ENCODE measurements at regions not wholly inside any gene's neighbourhood (a gene's known extent, or its start where the extent isn't known, plus 50 kb on each side); places are given as distances from the start of the nearest gene placed in this dataset.

GRCh38 chr3:19735111-19735510 lies 198.9 kb downstream of the EFHB start:
- Histone ChIP-seq H3K36me3 (ENCODE audit: control insufficient read depth in 2 of 2, insufficient read depth in 2 of 2, low read length in 2 of 2) (no peaks in the 10 kb centered on the region), H3K9ac (ENCODE audit: low read depth in 1 of 2, low read length in 2 of 2) (no peak overlapping the region), H3K4me3 (ENCODE audit: low read length in 2 of 2) (peak overlapping the region in 1 of 2 donors; percentile 14), H3K27ac (ENCODE audit: low read depth in 2 of 2, low read length in 2 of 2) (no peak overlapping the region), H3K9me3 (ENCODE audit: control insufficient read depth in 2 of 2, low read length in 2 of 2) (no peaks in the 10 kb centered on the region), H3K4me1 (ENCODE audit: control insufficient read depth in 2 of 2, insufficient read depth in 2 of 2, low read length in 2 of 2) (peaks cover 2 to 6% of the 10 kb centered on the region in 2 donors), H3K27me3 (ENCODE audit: control insufficient read depth in 2 of 2, insufficient read depth in 2 of 2, low read length in 2 of 2) (no peaks in the 10 kb centered on the region)

DNA sequence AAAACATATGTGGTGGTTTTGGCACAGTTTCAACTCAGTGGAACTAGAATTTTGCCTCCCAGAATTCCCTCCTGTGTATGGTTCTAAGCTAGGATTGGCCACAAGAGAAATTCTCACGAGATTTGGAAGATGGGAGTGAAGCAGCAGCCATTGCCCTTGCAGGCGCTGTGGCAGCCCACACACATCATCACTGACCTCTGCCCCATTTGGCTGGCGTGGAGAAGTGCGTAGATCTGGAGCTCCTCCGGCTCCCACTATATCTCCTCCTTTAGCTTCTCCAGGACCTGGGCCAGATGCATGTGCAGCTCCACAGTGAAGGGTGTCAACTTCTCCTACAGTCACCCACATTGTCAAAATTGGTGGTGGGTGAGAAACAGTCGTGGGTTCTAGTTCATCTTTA lies 199.6 kb downstream of the EFHB start:
- no peaks in the 10 kb centered on the region for H3K36me3 ChIP-seq (ENCODE audit: control insufficient read depth in 2 of 2, insufficient read depth in 2 of 2, low read length in 2 of 2)
- H3K9ac ChIP-seq (ENCODE audit: low read depth in 1 of 2, low read length in 2 of 2) = no peak overlapping the region
- H3K27me3 ChIP-seq (ENCODE audit: control insufficient read depth in 2 of 2, insufficient read depth in 2 of 2, low read length in 2 of 2) = no peaks in the 10 kb centered on the region
- peaks cover 2 to 6% of the 10 kb centered on the region in 2 donors for H3K4me1 ChIP-seq (ENCODE audit: control insufficient read depth in 2 of 2, insufficient read depth in 2 of 2, low read length in 2 of 2)
- H3K4me3 ChIP-seq (ENCODE audit: low read length in 2 of 2) = no peak overlapping the region
- no peak overlapping the region for H3K27ac ChIP-seq (ENCODE audit: low read depth in 2 of 2, low read length in 2 of 2)
- no peaks in the 10 kb centered on the region for H3K9me3 ChIP-seq (ENCODE audit: control insufficient read depth in 2 of 2, low read length in 2 of 2)

DNA sequence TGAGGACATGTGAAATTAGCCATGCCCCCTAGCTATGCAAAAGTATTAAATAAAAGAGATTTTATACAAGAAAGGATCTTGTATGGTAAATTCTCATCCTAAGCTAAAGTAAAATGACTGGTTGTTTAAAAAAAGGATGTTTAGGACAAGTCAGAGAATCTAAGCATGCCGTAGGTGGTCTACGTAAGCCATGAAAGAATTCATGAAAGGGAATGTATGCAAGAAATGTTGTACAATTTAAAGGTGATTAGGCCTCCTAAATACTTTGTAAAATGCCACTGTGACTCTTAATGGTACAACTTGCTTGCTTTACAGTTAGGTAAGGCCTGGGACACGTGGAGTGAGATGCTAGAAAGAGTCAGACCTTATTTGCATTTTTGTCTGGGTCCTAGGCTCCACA lies 209.0 kb downstream of the EFHB start:
- Histone ChIP-seq H3K9me3 (ENCODE audit: control insufficient read depth in 2 of 2, low read length in 2 of 2) (no peaks in the 10 kb centered on the region), H3K36me3 (ENCODE audit: control insufficient read depth in 2 of 2, insufficient read depth in 2 of 2, low read length in 2 of 2) (no peaks in the 10 kb centered on the region), H3K4me3 (ENCODE audit: low read length in 2 of 2) (no peak overlapping the region), H3K27ac (ENCODE audit: low read depth in 2 of 2, low read length in 2 of 2) (no peak overlapping the region), H3K9ac (ENCODE audit: low read depth in 1 of 2, low read length in 2 of 2) (no peak overlapping the region), H3K4me1 (ENCODE audit: control insufficient read depth in 2 of 2, insufficient read depth in 2 of 2, low read length in 2 of 2) (no peaks in the 10 kb centered on the region), H3K27me3 (ENCODE audit: control insufficient read depth in 2 of 2, insufficient read depth in 2 of 2, low read length in 2 of 2) (no peaks in the 10 kb centered on the region)

DNA sequence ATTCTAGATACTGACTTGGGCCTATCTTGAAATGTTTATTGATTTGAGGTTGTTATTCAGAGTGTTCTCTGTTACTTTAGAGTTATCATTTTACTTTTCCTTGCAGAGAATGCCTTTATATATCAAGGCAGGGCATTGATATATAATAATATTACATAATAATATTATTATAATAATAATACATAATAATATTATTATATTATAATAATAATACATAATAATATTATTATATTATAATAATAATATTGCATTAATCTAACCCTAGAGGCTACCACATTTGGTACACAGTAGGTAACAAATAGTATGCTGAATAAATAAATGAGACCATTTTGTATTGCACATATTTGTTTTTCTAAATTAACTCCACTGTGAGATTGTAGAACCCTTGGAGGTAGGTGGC lies 216.3 kb downstream of the EFHB start:
- Histone ChIP-seq H3K36me3 (ENCODE audit: control insufficient read depth in 2 of 2, insufficient read depth in 2 of 2, low read length in 2 of 2) (no peaks in the 10 kb centered on the region), H3K27ac (ENCODE audit: low read depth in 2 of 2, low read length in 2 of 2) (no peak overlapping the region), H3K4me3 (ENCODE audit: low read length in 2 of 2) (no peak overlapping the region)

DNA sequence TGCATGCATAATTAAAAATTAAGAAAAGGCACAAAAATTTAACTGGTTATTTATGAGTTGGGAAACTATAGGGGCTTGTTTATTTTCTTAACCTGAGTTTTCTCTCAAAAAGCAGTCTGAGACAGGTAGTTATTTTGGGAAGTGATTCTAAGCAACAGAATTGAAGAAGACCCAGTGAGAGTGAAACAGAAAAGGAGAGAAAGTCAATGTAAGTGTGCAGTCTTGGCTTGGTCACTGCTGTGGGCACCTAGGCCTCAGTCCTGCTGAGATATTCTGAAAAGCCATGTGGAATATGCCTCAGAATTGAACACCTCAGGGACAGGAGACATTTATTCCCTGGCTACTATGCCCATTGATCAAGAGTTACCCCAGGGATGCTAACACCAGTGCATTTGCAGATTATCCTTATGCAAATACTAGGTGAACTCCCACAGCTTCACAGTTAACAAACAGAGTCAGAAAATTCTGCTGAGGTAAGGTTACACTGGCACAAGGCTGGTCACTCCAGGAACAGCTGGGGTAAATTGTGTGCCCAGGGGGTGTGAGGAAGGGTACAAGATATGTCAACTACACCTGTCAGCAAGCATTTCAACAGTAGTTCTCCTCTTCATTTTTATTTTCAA lies 222.7 kb downstream of the EFHB start:
- Histone ChIP-seq H3K4me1 (ENCODE audit: control insufficient read depth in 2 of 2, insufficient read depth in 2 of 2, low read length in 2 of 2) (no peaks in the 10 kb centered on the region), H3K36me3 (ENCODE audit: control insufficient read depth in 2 of 2, insufficient read depth in 2 of 2, low read length in 2 of 2) (no peaks in the 10 kb centered on the region), H3K27me3 (ENCODE audit: control insufficient read depth in 2 of 2, insufficient read depth in 2 of 2, low read length in 2 of 2) (no peaks in the 10 kb centered on the region), H3K9me3 (ENCODE audit: control insufficient read depth in 2 of 2, low read length in 2 of 2) (no peaks in the 10 kb centered on the region), H3K9ac (ENCODE audit: low read depth in 1 of 2, low read length in 2 of 2) (no peak overlapping the region), H3K27ac (ENCODE audit: low read depth in 2 of 2, low read length in 2 of 2) (no peak overlapping the region), H3K4me3 (ENCODE audit: low read length in 2 of 2) (no peak overlapping the region)

More for the DNA sequence above, 216.3 kb downstream of the EFHB start:
- Histone ChIP-seq H3K9me3 (ENCODE audit: control insufficient read depth in 2 of 2, low read length in 2 of 2) (no peaks in the 10 kb centered on the region), H3K27me3 (ENCODE audit: control insufficient read depth in 2 of 2, insufficient read depth in 2 of 2, low read length in 2 of 2) (no peaks in the 10 kb centered on the region), H3K4me1 (ENCODE audit: control insufficient read depth in 2 of 2, insufficient read depth in 2 of 2, low read length in 2 of 2) (no peaks in the 10 kb centered on the region), H3K9ac (ENCODE audit: low read depth in 1 of 2, low read length in 2 of 2) (no peak overlapping the region)

DNA sequence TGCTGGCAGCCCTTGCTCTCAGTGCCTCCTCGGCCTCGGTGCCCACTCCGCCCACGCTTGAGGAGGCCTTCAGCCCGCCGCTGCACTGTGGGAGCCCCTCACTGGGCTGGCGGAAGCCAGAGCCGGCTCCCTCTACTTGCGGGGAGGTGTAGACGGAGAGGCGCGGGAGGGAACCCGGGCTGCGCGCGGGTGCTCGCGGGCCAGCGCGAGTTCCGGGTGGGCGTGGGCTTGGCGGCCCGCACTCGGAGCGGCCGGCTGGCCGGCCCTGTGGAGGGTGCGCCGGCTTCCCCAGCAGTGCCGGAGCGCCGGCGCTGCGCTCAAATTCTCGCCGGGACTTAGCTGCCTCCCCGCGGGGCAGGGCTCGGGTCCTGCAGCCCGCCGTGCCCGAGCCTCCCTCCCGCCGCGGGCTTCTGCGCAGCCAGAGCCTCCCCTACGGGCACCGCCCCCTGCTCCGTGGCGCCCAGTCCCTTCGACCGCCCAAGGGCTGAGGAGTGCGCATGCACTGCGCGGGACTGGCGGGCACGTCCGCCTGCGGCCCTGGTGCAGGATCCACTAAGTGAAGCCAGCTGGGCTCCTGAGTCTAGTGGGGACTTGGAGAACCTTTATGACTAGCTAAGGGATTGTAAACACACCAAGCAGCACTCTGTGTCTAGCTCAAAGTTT lies 231.5 kb downstream of the EFHB start:
- H3K4me1 ChIP-seq (ENCODE audit: control insufficient read depth in 2 of 2, insufficient read depth in 2 of 2, low read length in 2 of 2) = no peaks in the 10 kb centered on the region
- no peak overlapping the region for H3K9ac ChIP-seq (ENCODE audit: low read depth in 1 of 2, low read length in 2 of 2)
- no peaks in the 10 kb centered on the region for H3K27me3 ChIP-seq (ENCODE audit: control insufficient read depth in 2 of 2, insufficient read depth in 2 of 2, low read length in 2 of 2)
- H3K36me3 ChIP-seq (ENCODE audit: control insufficient read depth in 2 of 2, insufficient read depth in 2 of 2, low read length in 2 of 2) = no peaks in the 10 kb centered on the region
- H3K9me3 ChIP-seq (ENCODE audit: control insufficient read depth in 2 of 2, low read length in 2 of 2) = no peaks in the 10 kb centered on the region
- H3K4me3 ChIP-seq (ENCODE audit: low read length in 2 of 2) = no peak overlapping the region
- no peak overlapping the region for H3K27ac ChIP-seq (ENCODE audit: low read depth in 2 of 2, low read length in 2 of 2)

DNA sequence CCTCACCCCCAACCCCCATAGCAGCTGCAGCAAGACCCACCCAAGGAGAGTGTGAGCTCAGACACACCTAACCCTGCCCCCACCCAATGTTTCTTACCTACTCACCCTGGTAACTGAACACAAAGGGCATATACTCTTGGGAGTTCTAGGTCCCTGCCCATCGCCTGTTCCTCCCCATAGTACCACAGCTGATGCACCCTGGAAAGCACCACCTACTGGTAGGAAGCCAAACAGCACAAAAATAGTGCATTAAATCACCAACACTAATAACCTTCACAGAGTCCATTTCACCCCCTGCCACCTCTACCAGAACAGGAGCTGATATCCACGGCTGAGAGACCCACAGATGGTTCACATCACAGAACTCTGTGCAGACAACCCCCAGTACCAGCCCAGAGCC lies 245.2 kb downstream of the EFHB start:
- Histone ChIP-seq H3K4me1 (ENCODE audit: control insufficient read depth in 2 of 2, insufficient read depth in 2 of 2, low read length in 2 of 2) (no peaks in the 10 kb centered on the region), H3K27me3 (ENCODE audit: control insufficient read depth in 2 of 2, insufficient read depth in 2 of 2, low read length in 2 of 2) (no peaks in the 10 kb centered on the region), H3K36me3 (ENCODE audit: control insufficient read depth in 2 of 2, insufficient read depth in 2 of 2, low read length in 2 of 2) (no peaks in the 10 kb centered on the region), H3K27ac (ENCODE audit: low read depth in 2 of 2, low read length in 2 of 2) (no peak overlapping the region), H3K9me3 (ENCODE audit: control insufficient read depth in 2 of 2, low read length in 2 of 2) (no peaks in the 10 kb centered on the region), H3K9ac (ENCODE audit: low read depth in 1 of 2, low read length in 2 of 2) (no peak overlapping the region), H3K4me3 (ENCODE audit: low read length in 2 of 2) (no peak overlapping the region)

DNA sequence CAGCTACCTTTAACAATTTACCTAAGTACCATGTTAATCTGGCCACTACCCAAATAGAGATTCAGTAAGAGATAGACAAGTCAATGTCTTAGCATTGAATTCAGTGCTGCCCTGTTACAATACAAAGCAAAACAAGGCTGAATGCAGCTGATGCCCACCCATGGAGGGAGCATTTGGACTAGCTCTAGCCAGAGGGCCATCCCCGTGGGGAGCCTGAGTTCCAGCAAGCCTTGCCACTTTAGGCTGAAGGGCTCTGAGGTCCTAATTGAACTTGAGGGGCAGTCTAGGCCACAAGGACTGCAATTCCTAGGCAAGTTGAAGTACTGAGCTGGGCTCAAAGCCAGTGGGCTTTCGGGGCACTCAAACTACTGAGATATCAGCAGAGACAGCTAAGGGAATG lies 265.9 kb downstream of the EFHB start:
- no peaks in the 10 kb centered on the region for H3K4me1 ChIP-seq (ENCODE audit: control insufficient read depth in 2 of 2, insufficient read depth in 2 of 2, low read length in 2 of 2)
- no peaks in the 10 kb centered on the region for H3K9me3 ChIP-seq (ENCODE audit: control insufficient read depth in 2 of 2, low read length in 2 of 2)
- no peaks in the 10 kb centered on the region for H3K27me3 ChIP-seq (ENCODE audit: control insufficient read depth in 2 of 2, insufficient read depth in 2 of 2, low read length in 2 of 2)
- no peak overlapping the region for H3K9ac ChIP-seq (ENCODE audit: low read depth in 1 of 2, low read length in 2 of 2)
- H3K4me3 ChIP-seq (ENCODE audit: low read length in 2 of 2) = no peak overlapping the region
- no peaks in the 10 kb centered on the region for H3K36me3 ChIP-seq (ENCODE audit: control insufficient read depth in 2 of 2, insufficient read depth in 2 of 2, low read length in 2 of 2)
- H3K27ac ChIP-seq (ENCODE audit: low read depth in 2 of 2, low read length in 2 of 2) = no peak overlapping the region

DNA sequence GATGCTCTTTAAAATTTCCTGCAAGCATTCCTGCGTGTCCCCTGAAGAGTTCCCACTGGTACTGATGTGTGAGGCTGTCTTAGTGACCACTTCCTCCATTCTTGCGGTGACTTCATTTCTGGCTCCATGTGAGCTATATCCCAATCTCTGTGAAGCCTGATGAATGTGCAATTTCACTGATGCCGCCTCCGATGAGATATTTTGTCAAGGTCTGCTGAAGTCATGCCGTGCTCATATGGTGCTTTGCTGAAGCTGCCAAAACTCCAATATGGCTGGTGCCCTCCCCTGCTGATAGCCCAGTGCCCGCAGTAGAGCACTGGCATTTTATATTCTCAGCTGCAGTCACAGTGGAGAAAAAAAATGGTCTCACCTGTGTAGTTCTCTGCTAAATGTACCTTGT lies 271.5 kb downstream of the EFHB start:
- Histone ChIP-seq H3K9me3 (ENCODE audit: control insufficient read depth in 2 of 2, low read length in 2 of 2) (no peaks in the 10 kb centered on the region), H3K27me3 (ENCODE audit: control insufficient read depth in 2 of 2, insufficient read depth in 2 of 2, low read length in 2 of 2) (no peaks in the 10 kb centered on the region), H3K4me1 (ENCODE audit: control insufficient read depth in 2 of 2, insufficient read depth in 2 of 2, low read length in 2 of 2) (no peaks in the 10 kb centered on the region), H3K9ac (ENCODE audit: low read depth in 1 of 2, low read length in 2 of 2) (no peak overlapping the region), H3K36me3 (ENCODE audit: control insufficient read depth in 2 of 2, insufficient read depth in 2 of 2, low read length in 2 of 2) (no peaks in the 10 kb centered on the region), H3K4me3 (ENCODE audit: low read length in 2 of 2) (no peak overlapping the region), H3K27ac (ENCODE audit: low read depth in 2 of 2, low read length in 2 of 2) (no peak overlapping the region)

- Histone ChIP-seq H3K4me3 (ENCODE audit: low read length in 2 of 2) (no peak overlapping the region), H3K36me3 (ENCODE audit: control insufficient read depth in 2 of 2, insufficient read depth in 2 of 2, low read length in 2 of 2) (no peaks in the 10 kb centered on the region), H3K4me1 (ENCODE audit: control insufficient read depth in 2 of 2, insufficient read depth in 2 of 2, low read length in 2 of 2) (no peaks in the 10 kb centered on the region), H3K27me3 (ENCODE audit: control insufficient read depth in 2 of 2, insufficient read depth in 2 of 2, low read length in 2 of 2) (no peaks in the 10 kb centered on the region), H3K9me3 (ENCODE audit: control insufficient read depth in 2 of 2, low read length in 2 of 2) (no peaks in the 10 kb centered on the region), H3K9ac (ENCODE audit: low read depth in 1 of 2, low read length in 2 of 2) (no peak overlapping the region), H3K27ac (ENCODE audit: low read depth in 2 of 2, low read length in 2 of 2) (no peak overlapping the region)
Observed at GRCh38 chr3:19652336-19652735, 281.7 kb downstream of the EFHB start.

All from mucosa of rectum (tissue), 2 donors.